HG02763 (cell line): ENCODE measurements at regions not wholly inside any gene's neighbourhood (a gene's known extent, or its start where the extent isn't known, plus 50 kb on each side); places are given as distances from the start of the nearest gene placed in this dataset.

Experiments used
- ATAC-seq: cut with Tn5 transposase; IDR thresholded peaks from one replicate; pipeline ENCODE4 v1.9.1; 2021; ENCODE audit warnings: mild to moderate bottlenecking, moderate library complexity; ENCODE audit not compliant: unreplicated experiment

GRCh38 chr3:135728007-135728721, 237.4 kb upstream of the PPP2R3A start:
- ATAC-seq = no peak

- no peak for ATAC-seq
Measured at GRCh38 chr3:135731546-135731945, 234.0 kb upstream of the PPP2R3A start.

- no peak for ATAC-seq
Measured at GRCh38 chr3:135736740-135737139, 228.8 kb upstream of the PPP2R3A start.

GRCh38 chr3:135739779-135740178, 225.7 kb upstream of the PPP2R3A start:
- no peak for ATAC-seq

- no peak for ATAC-seq
Measured at GRCh38 chr3:135740211-135740610, 225.3 kb upstream of the PPP2R3A start.

GRCh38 chr3:135740751-135741150, 224.8 kb upstream of the PPP2R3A start:
- no peak for ATAC-seq

GRCh38 chr3:135751991-135752390, 213.5 kb upstream of the PPP2R3A start:
- no peak for ATAC-seq

- ATAC-seq = no peak
Measured at GRCh38 chr3:135752851-135753250, 212.7 kb upstream of the PPP2R3A start.

GRCh38 chr3:135753506-135753905, 212.0 kb upstream of the PPP2R3A start:
- ATAC-seq = no peak

GRCh38 chr3:135755330-135756105, 210.0 kb upstream of the PPP2R3A start:
- no peak for ATAC-seq

- ATAC-seq = no peak
Measured at GRCh38 chr3:135756106-135756668, 209.3 kb upstream of the PPP2R3A start.

- no peak for ATAC-seq
Measured at GRCh38 chr3:135757421-135757820, 208.1 kb upstream of the PPP2R3A start.

- ATAC-seq = no peak
Measured at GRCh38 chr3:135758961-135759360, 206.6 kb upstream of the PPP2R3A start.

- ATAC-seq = no peak
Measured at GRCh38 chr3:135759651-135760050, 205.9 kb upstream of the PPP2R3A start.

- ATAC-seq = no peak
Measured at GRCh38 chr3:135760581-135760980, 204.9 kb upstream of the PPP2R3A start.

- no peak for ATAC-seq
Measured at GRCh38 chr3:135762188-135762856, 203.2 kb upstream of the PPP2R3A start.

GRCh38 chr3:135766115-135766514, 199.4 kb upstream of the PPP2R3A start:
- no peak for ATAC-seq

- no peak for ATAC-seq
Measured at GRCh38 chr3:135771760-135772159, 193.8 kb upstream of the PPP2R3A start.

GRCh38 chr3:135779024-135779423, 186.5 kb upstream of the PPP2R3A start:
- ATAC-seq = no peak

GRCh38 chr3:135779590-135780235, 185.8 kb upstream of the PPP2R3A start:
- ATAC-seq = no peak
